GM19438 (cell line): ENCODE measurements at regions not wholly inside any gene's neighbourhood (a gene's known extent, or its start where the extent isn't known, plus 50 kb on each side); places are given as distances from the start of the nearest gene placed in this dataset.
A peak's percentile ranks its signal among the peaks of the same experiment; 100 is the strongest.
"Not testable (repeated sequence)": the region's sequence is repeated elsewhere in the genome, so short reads cannot be mapped to it uniquely, and the experiment has no call there.

ENCODE experiments used
- ATAC-seq: cut with Tn5 transposase; IDR thresholded peaks from one replicate; pipeline ENCODE4 v1.9.1; 2021; ENCODE audit warnings: low read depth; ENCODE audit not compliant: unreplicated experiment

GRCh38 chr9:82115900-82116299, 127.3 kb downstream of the SPATA31D1 start:
- ATAC-seq: no peak

GRCh38 chr9:82116556-82116955, 128.0 kb downstream of the SPATA31D1 start:
- ATAC-seq: no peak

- no peak for ATAC-seq
These were observed 128.6 kb downstream of the SPATA31D1 start for GRCh38 chr9:82117026-82117811.

GRCh38 chr9:82122731-82123130, 134.2 kb downstream of the SPATA31D1 start:
- no peak for ATAC-seq

- ATAC-seq: no peak
These were observed 135.5 kb downstream of the SPATA31D1 start for GRCh38 chr9:82124090-82124489.

- ATAC-seq: no peak
These were observed 137.7 kb downstream of the SPATA31D1 start for GRCh38 chr9:82126256-82126655.

GRCh38 chr9:82127465-82127864, 138.9 kb downstream of the SPATA31D1 start:
- ATAC-seq: no peak

- ATAC-seq: peak; percentile 62
These were observed 139.6 kb downstream of the SPATA31D1 start for GRCh38 chr9:82128011-82128696.

GRCh38 chr9:82129708-82130107, 141.1 kb downstream of the SPATA31D1 start:
- ATAC-seq: no peak

- no peak for ATAC-seq
These were observed 141.9 kb downstream of the SPATA31D1 start for GRCh38 chr9:82130331-82131042.

GRCh38 chr9:82131072-82131471, 142.5 kb downstream of the SPATA31D1 start:
- no peak for ATAC-seq

GRCh38 chr9:82132024-82132423, 143.5 kb downstream of the SPATA31D1 start:
- ATAC-seq: no peak

GRCh38 chr9:82134010-82134409, 145.4 kb downstream of the SPATA31D1 start:
- ATAC-seq: no peak

GRCh38 chr9:82135106-82135505, 146.5 kb downstream of the SPATA31D1 start:
- ATAC-seq: no peak

GRCh38 chr9:82138081-82138480, 149.5 kb downstream of the SPATA31D1 start:
- not testable (repeated sequence) for ATAC-seq

- no peak for ATAC-seq
These were observed 151.9 kb downstream of the SPATA31D1 start for GRCh38 chr9:82140471-82140870.

- no peak for ATAC-seq
These were observed 156.2 kb downstream of the SPATA31D1 start for GRCh38 chr9:82144803-82145202.

- no peak for ATAC-seq
These were observed 158.1 kb downstream of the SPATA31D1 start for GRCh38 chr9:82146677-82147076.

GRCh38 chr9:82147798-82148425, 159.3 kb downstream of the SPATA31D1 start:
- no peak for ATAC-seq

GRCh38 chr9:82148426-82148810, 159.8 kb downstream of the SPATA31D1 start:
- no peak for ATAC-seq

- no peak for ATAC-seq
These were observed 160.4 kb downstream of the SPATA31D1 start for GRCh38 chr9:82148901-82149461.
